ENCODE measurements at regions not wholly inside any gene's neighbourhood (a gene's known extent, or its start where the extent isn't known, plus 50 kb on each side); places are given as distances from the start of the nearest gene placed in this dataset.

GRCh38 chr4:42234817-42235216 is 82.4 kb upstream of the BEND4 start:
- Histone ChIP-seq H2AFZ (ENCODE audit: low read length) (no peak overlapping the region), H3K4me2 (ENCODE audit: low read depth, low read length, poor library complexity, severe bottlenecking) (no peak overlapping the region), H3K9ac (ENCODE audit: low read depth, low read length, poor library complexity, severe bottlenecking) (no peak overlapping the region), H4K20me1 (ENCODE audit: insufficient read depth, low read length, poor library complexity, severe bottlenecking) (no peaks in the 10 kb centered on the region), H3K4me3 (ENCODE audit: low read length, poor library complexity, severe bottlenecking) (no peak overlapping the region), H3K9me2 (replicated peaks; ENCODE audit: low read depth, low read length) (no peaks in the 10 kb centered on the region), H3K27me3 (ENCODE audit: insufficient read depth, low read length, poor library complexity, severe bottlenecking) (no peaks in the 10 kb centered on the region), H3K36me3 (ENCODE audit: insufficient read depth, low read length) (no peaks in the 10 kb centered on the region), H3K9me3 (ENCODE audit: insufficient read depth, low read depth, low read length) (no peaks in the 10 kb centered on the region), H3K79me2 (ENCODE audit: insufficient read depth, low read length) (no peaks in the 10 kb centered on the region), H3F3A (ENCODE audit: low read depth) (no peaks in the 10 kb centered on the region), H3K4me1 (ENCODE audit: insufficient read depth, low read length, poor library complexity, severe bottlenecking) (no peaks in the 10 kb centered on the region)
- TF ChIP-seq CTCF (conservative IDR thresholded peaks at IDR 0.05; ENCODE audit: low read length): no peak
- TF ChIP-seq EZH2phosphoT487 (IDR thresholded peaks at IDR 0.05; ENCODE audit: borderline replicate concordance): no peak

- Histone ChIP-seq H3K9ac (ENCODE audit: low read depth, low read length, poor library complexity, severe bottlenecking) (no peak overlapping the region), H3K4me2 (ENCODE audit: low read depth, low read length, poor library complexity, severe bottlenecking) (no peak overlapping the region), H3K27me3 (ENCODE audit: insufficient read depth, low read length, poor library complexity, severe bottlenecking) (no peaks in the 10 kb centered on the region), H2AFZ (ENCODE audit: low read length) (no peak overlapping the region), H3F3A (ENCODE audit: low read depth) (no peaks in the 10 kb centered on the region), H4K20me1 (ENCODE audit: insufficient read depth, low read length, poor library complexity, severe bottlenecking) (no peaks in the 10 kb centered on the region), H3K4me1 (ENCODE audit: insufficient read depth, low read length, poor library complexity, severe bottlenecking) (no peaks in the 10 kb centered on the region), H3K9me2 (replicated peaks; ENCODE audit: low read depth, low read length) (no peaks in the 10 kb centered on the region), H3K36me3 (ENCODE audit: insufficient read depth, low read length) (no peaks in the 10 kb centered on the region), H3K79me2 (ENCODE audit: insufficient read depth, low read length) (no peaks in the 10 kb centered on the region), H3K9me3 (ENCODE audit: insufficient read depth, low read depth, low read length) (no peaks in the 10 kb centered on the region), H3K4me3 (ENCODE audit: low read length, poor library complexity, severe bottlenecking) (no peak overlapping the region)
- TF ChIP-seq CTCF (conservative IDR thresholded peaks at IDR 0.05; ENCODE audit: low read length) (no peak), EZH2phosphoT487 (IDR thresholded peaks at IDR 0.05; ENCODE audit: borderline replicate concordance) (no peak)
Measured at GRCh38 chr4:42235304-42236021, 83.0 kb upstream of the BEND4 start.

GRCh38 chr4:42237010-42237409 is 84.6 kb upstream of the BEND4 start:
- TF ChIP-seq EZH2phosphoT487 (IDR thresholded peaks at IDR 0.05; ENCODE audit: borderline replicate concordance) (no peak), CTCF (conservative IDR thresholded peaks at IDR 0.05; ENCODE audit: low read length) (no peak)
- H4K20me1 ChIP-seq (ENCODE audit: insufficient read depth, low read length, poor library complexity, severe bottlenecking): no peaks in the 10 kb centered on the region
- H2AFZ ChIP-seq (ENCODE audit: low read length): no peak overlapping the region
- no peak overlapping the region for H3K4me2 ChIP-seq (ENCODE audit: low read depth, low read length, poor library complexity, severe bottlenecking)
- no peak overlapping the region for H3K4me3 ChIP-seq (ENCODE audit: low read length, poor library complexity, severe bottlenecking)
- no peaks in the 10 kb centered on the region for H3K9me2 ChIP-seq (replicated peaks; ENCODE audit: low read depth, low read length)
- no peaks in the 10 kb centered on the region for H3F3A ChIP-seq (ENCODE audit: low read depth)
- H3K27me3 ChIP-seq (ENCODE audit: insufficient read depth, low read length, poor library complexity, severe bottlenecking): no peaks in the 10 kb centered on the region
- H3K9me3 ChIP-seq (ENCODE audit: insufficient read depth, low read depth, low read length): no peaks in the 10 kb centered on the region
- H3K79me2 ChIP-seq (ENCODE audit: insufficient read depth, low read length): no peaks in the 10 kb centered on the region
- H3K9ac ChIP-seq (ENCODE audit: low read depth, low read length, poor library complexity, severe bottlenecking): no peak overlapping the region
- H3K36me3 ChIP-seq (ENCODE audit: insufficient read depth, low read length): no peaks in the 10 kb centered on the region
- H3K4me1 ChIP-seq (ENCODE audit: insufficient read depth, low read length, poor library complexity, severe bottlenecking): no peaks in the 10 kb centered on the region
